HG03139 (cell line): ENCODE measurements at regions not wholly inside any gene's neighbourhood (a gene's known extent, or its start where the extent isn't known, plus 50 kb on each side); places are given as distances from the start of the nearest gene placed in this dataset.

ENCODE experiments used
- ATAC-seq: cut with Tn5 transposase; IDR thresholded peaks from one replicate; pipeline ENCODE4 v1.9.1; 2021; ENCODE audit not compliant: unreplicated experiment

GRCh38 chr1:168391851-168392681, 111.4 kb downstream of the TBX19 start:
- no peak for ATAC-seq

GRCh38 chr1:168390271-168390670, 109.6 kb downstream of the TBX19 start:
- ATAC-seq = no peak

GRCh38 chr1:168387781-168388760, 107.4 kb downstream of the TBX19 start:
- ATAC-seq = no peak

GRCh38 chr1:168386949-168387586, 106.4 kb downstream of the TBX19 start:
- no peak for ATAC-seq

GRCh38 chr1:168386492-168386891, 105.8 kb downstream of the TBX19 start:
- no peak for ATAC-seq

GRCh38 chr1:168381850-168382249, 101.2 kb downstream of the TBX19 start:
- no peak for ATAC-seq

GRCh38 chr1:168380945-168381344, 100.3 kb downstream of the TBX19 start:
- ATAC-seq = no peak

- ATAC-seq = no peak
Observed at GRCh38 chr1:168379104-168379860, 98.6 kb downstream of the TBX19 start.

GRCh38 chr1:168375566-168376300, 95.1 kb downstream of the TBX19 start:
- no peak for ATAC-seq

GRCh38 chr1:168374566-168374965, 93.9 kb downstream of the TBX19 start:
- ATAC-seq = no peak

GRCh38 chr1:168373869-168374268, 93.2 kb downstream of the TBX19 start:
- ATAC-seq = no peak

GRCh38 chr1:168372861-168373371, 92.2 kb downstream of the TBX19 start:
- no peak for ATAC-seq

GRCh38 chr1:168372307-168372706, 91.6 kb downstream of the TBX19 start:
- no peak for ATAC-seq

- no peak for ATAC-seq
Observed at GRCh38 chr1:168371477-168371876, 90.8 kb downstream of the TBX19 start.

- ATAC-seq = no peak
Observed at GRCh38 chr1:168370586-168370985, 89.9 kb downstream of the TBX19 start.

- ATAC-seq = no peak
Observed at GRCh38 chr1:168369655-168370054, 89.0 kb downstream of the TBX19 start.

GRCh38 chr1:168368131-168368530, 87.5 kb downstream of the TBX19 start:
- no peak for ATAC-seq

- no peak for ATAC-seq
Observed at GRCh38 chr1:168365719-168366479, 85.2 kb downstream of the TBX19 start.
